ENCODE measurements at regions not wholly inside any gene's neighbourhood (a gene's known extent, or its start where the extent isn't known, plus 50 kb on each side); places are given as distances from the start of the nearest gene placed in this dataset.
"Not testable (repeated sequence)": the region's sequence is repeated elsewhere in the genome, so short reads cannot be mapped to it uniquely, and the experiment has no call there.

DNA sequence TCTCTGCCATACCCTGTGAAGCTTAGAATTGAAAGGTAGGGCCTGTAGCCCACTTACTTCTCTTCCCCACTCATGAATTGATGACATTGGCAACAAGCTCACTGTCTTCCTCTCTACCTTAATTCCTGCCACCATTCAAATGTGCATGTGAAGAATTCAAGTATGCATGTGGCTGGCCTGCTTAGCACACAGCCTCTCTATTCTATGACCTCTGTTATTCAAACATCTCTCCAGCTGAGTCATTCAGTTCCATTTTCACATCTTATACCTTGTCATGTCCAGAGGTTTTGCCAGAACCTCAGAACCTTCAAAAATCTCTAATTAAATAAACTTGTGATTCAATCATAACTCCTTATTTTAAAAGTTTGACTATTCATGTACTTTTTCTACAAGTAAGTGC, 114.7 kb upstream of the MAN2A1 start:
- DNase-seq: no peak

DNA sequence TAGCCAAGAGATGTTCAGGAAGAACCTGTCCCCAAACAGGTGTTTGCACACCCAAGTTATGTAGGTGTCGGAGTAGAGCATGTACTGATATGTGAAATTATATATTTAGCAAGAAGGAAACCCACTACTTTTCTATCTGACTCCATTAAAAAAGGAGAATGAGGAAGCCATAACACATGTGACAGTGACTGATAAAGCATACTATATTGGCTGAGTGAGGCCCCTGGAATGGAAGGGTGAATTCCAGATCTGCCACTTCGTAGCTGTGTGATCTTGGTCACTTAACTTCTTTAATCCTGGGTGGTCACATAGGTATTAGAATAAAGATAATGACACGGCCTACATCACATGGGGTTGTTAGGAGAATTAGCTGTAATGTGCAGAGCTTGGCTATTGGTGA, 116.0 kb upstream of the MAN2A1 start:
- DNase-seq: no peak

DNA sequence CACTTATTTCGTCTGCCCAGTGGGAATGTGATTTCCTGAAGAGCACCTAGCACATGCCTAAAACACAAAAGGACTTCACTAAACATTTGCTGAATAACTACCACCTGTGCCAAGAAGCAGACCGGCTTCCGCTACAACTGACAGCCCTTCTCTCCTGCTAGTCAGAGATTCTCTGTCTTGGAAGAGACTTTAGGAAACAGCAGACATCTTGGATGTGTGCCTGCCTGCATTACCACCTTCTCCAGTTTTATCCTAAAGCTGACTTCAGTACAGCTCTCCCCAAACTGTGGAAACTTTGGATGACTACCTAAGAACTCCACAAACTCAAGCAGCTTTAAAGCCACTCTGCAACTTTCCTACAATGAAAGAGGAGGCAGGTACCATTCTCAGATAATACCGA, 116.5 kb upstream of the MAN2A1 start:
- no peak for DNase-seq

DNA sequence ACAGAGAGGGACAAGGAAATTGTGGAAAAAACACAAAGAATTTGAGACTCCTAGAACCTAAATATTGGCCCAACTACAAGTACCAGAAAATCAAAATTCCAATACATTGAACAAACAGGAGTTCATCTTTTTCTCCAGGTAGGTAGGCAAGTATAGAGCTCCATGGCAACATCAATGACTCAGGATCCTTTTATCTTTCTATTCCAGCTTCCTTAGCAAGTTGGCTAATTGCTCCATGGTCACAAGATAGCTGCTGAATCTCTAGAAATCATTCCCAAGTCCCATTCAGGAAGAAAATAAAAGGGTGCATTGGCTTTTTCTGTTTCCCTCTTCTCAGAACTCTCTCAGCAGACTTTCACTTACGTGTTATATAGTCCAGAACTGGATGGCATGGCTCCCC, 117.9 kb upstream of the MAN2A1 start:
- no peak for DNase-seq

DNA sequence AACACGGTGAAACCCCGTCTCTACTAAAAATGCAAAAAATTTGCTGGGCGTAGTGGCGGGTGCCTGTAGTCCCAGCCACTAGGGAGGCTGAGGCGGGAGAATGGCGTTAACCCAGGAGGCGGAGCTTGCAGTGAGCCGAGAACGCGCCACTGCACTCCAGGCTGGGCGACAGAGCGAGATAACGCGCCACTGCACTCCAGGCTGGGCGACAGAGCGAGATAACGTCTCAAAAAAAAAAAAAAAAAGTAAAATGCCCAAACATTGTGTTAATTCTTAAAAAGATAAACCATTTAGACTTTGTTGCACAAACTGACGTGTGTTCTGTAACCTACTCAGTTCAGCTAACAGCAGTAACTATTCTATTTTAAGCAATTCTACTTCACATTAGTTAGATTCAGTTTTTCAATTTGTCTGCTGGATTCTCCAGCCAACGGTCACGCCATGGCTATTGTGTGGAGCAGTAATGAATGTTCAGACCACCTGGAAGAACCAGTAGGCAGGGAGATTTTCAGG, 119.3 kb upstream of the MAN2A1 start:
- no peak for DNase-seq

DNA sequence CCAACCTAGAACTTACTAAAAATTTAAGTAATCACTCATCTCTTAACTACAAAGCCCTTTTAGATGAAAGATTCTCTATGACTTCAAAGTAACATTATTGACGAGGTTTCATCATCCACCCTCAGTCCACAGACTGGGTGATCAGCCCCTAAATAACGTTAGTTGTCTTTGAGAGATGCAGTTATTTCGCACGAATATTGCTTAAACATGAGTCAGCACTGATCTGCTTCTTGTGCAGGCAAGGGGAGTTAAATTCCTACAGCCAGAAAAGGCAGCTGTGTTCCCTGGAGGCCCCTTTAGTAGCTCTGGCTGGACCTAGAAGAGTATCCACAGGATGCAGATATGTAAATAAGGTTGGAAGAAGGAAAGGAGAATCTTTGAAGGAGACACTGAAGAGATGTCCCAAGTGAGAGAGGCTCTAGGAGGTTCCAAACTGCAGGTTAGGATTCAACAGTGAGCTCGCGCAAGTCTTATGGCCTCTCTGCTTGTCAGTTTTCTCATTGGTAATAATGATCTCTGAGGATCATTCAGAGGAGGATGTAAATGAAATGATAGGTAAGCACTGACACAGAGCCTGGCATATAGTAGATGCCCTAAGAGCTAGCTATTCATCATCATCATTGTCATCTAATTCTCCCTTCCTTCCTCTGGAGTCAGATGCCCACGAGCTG, 122.2 kb upstream of the MAN2A1 start:
- DNase-seq: no peak

DNA sequence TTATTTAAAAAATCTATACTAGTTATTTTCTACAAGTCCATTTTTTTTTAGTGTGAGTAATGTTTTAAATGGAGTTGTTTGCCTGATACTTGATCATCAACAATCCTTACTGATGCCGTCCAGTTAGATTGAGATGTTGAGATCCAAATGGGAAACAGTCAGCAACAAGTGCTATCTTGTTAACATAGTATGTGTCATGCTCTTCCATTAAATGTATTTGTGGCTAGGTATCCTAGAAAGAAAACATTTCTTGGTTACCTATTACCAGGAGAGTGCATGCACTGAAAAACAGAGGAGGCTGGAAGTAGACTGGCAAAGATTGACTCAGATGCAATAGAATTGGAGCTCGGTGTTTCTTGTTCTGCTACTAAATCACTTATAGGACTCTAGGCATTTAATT, 123.4 kb upstream of the MAN2A1 start:
- DNase-seq: no peak

DNA sequence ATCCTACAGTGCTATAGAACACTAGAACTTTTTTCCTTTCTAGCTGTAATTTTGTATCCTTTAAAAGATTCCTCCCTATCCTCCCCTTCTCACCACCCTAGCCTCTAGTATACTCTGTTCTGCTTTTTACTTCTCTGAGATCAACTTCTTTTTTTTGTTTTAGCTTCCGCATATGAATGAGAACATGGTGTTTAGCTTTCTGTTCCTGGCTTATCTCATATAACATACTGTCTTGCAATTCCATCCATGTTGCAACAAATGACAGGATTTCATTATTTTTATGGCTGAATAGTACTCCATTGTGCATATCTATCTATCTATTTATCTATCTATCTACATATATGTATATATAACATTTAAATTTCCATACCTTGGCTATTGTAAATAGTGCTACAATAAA, 126.0 kb upstream of the MAN2A1 start:
- no peak for DNase-seq

DNA sequence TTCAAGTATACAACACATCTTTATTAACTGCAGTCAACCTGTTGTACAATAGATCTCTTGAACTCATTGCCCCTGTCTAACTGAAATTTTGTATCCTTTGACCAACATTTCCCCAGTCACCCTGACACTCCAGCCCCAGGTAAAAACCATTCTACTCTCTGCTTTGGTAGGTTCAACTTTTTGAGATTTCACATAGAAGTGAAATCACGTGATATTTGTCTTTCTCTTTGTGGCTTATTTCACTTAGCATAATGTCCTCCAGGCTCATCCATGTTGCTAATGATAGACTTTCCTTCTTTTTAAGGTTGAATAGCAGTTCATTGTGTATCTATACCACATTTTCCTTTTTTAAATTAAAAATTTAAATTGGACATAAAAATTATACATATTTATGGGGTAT, 126.5 kb upstream of the MAN2A1 start:
- no peak for DNase-seq

DNA sequence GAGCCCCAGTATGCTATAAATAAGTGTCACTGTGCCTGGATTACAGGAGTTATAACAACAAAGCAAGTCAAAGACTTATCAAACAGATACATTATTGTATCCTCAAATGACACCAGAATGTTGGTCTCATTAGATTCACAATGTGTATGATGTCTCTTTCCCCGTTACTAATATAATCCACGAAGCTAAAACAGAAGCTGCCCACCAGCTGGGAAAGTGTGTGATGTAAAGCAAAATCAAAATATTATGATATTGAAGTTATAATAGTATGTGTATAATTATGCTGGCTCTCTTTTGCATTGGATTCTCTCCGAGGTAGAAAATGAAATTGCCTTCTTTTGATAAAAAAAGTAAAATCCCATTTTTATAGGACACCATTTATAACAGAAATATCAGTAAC, 127.3 kb upstream of the MAN2A1 start:
- DNase-seq: no peak

DNA sequence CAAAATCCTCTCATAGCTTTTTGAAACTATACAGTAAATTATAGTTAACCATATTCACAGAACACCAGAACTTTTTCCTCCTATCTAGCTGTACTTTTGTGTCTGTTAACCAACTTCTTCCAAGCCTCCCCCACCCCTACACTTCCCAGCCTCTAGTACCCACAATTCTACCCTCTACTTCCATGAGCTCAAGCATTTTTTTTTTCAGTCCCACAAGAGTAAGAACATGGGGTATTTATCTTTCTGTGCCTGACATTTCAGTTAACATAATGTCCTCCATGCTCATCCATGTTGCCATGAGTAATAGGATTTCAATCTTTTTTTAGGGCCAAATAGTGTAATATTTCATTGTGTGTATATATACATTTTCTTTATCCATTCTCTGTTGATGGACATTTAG, 128.3 kb upstream of the MAN2A1 start:
- no peak for DNase-seq

DNA sequence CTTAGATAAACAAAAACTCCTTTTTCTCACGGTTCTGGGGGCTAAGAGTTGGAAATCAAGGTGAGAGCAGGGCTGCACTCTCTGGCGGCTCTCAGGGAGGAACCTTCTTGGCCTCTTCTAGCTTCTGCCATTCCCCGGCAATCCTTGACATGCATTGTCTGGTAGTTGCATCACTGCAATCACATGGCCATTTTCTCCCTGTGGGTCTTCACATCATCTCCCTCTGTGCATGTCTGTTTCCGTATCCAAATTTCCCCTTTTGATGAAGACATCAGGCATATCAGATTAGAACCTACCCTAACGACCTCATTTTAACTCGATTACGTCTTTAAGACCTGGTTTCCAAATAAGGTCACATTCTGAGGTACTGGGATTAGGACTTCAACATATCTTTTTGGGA, 129.2 kb upstream of the MAN2A1 start:
- DNase-seq: no peak

DNA sequence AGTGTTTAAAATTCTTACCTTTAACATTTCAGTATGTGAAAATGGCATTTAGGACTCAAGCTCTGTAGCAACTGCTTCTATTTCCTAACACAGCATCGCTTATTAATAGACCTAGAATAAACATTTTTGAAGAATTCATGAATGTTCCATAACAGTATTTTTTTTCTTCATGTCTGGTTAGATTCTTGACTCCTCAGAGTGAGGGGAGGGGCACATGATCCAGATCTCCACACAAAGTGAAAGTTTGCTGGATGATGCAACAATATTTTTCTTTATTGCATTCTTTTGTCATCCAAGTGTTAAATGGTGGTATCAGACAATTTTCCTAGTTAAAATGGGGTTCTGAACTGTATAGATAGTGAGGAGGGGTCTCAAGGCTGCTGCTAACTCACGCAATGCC, 130.8 kb upstream of the MAN2A1 start:
- no peak for DNase-seq

DNA sequence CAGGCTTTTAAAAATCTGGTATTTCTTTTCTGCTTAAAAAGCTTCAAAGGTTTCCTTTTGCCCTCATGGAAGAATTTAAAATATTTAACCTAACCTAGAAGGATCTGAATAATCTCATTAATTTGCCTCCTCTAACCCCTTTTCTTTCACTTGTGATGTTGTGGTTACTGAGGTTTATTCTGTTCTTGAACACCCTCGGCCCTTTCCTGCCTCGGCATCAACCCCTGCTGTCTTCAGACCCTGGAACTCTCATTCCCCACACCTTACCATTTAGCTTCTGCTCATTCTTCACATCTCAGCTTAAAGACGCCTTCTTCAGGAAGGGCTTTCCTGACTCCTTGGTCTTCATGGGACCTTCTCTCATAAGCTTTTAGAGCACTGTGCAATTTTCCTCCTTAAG, 131.4 kb upstream of the MAN2A1 start:
- DNase-seq: no peak

DNA sequence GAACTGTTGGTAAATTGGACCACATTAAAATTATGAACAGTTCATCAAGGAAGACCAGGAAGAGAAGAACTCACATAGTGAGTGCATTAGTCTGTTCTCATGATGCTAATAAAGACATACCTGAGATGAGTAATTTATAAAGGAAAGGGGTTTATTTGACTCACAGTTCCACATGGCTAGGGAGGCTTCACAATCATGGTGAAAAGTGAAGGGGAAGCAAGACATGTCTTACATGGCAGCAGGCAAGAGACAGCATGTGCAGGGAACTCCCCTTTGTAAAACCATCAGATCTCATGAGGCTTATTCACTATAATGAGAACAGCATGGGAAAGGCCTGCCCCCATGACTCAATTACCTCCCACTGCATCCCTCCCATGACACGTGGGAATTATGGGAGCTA, 135.9 kb upstream of the MAN2A1 start:
- DNase-seq: no peak

DNA sequence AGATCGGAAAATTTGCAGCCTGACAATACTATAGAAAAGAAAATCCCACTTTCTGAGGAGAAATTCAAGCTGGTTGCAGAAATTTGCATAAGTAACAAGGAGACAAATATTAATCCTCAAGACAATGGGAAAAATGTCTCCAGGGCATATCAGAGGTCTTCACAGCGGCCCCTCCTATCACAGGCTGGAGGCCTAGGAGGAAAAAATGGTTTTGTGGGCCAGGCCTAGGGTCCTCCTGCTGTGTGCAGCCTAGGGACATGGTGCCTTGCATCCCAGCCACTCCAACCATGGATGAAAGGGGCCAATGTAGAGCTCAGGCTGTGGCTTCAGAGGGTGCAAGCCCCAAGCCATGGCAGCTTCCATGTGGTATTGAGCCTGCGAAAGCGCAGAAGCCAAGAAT, 138.5 kb upstream of the MAN2A1 start:
- not testable (repeated sequence) for DNase-seq

DNA sequence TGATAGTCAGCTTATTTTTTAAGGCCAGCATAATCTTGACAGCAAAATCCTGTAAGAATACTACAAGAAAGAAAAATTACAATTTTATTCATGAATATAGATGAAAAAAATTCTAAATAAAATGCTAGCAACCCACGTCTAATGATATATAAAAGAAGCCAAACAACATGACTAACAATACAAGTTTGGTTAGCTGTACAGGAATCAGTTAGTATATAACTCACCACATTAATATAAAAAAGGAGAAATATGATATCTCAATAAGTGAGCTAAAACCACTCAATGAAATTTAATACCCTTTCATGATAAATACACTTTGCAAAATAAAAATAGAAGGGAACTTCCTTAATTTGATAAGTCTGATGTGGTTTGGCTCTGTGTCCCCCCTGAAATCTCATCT, 139.7 kb upstream of the MAN2A1 start:
- no peak for DNase-seq

DNA sequence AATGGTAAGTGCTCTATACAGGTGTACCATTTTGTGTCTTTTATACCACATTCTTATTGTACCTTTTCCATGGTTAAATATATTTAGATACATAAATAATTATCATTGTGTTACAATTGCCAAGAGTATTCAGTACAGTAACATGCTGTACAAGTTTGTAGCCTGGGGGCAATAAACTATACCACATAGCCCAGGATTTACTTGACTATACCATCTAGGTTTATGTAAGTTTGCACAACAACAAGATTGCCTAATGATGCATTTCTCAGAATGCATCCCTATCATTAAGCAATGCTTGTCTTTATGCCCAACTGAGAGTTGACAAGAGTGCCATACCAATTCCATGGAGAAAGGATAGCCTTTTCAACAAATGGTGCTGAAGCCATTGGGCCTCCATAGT, 136.7 kb upstream of the PJA2 start:
- no peak for DNase-seq

DNA sequence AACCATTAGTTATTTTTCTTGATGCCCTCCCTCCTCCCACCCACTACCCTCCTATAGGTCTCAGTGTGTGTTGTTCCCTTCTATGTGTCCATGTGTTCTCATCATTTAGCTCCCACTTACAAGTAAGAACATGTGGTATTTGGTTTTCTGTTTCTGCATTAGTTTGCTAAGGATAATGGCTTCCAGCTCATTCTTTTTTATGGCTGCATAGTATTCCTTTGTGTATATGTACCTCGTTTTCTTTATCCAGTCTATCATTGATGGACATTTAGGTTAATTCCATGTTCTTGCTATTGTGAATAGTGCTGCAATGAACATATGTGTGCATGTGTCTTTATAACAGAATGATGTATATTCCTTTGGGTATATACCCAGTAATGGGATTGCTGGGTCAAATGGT, 135.1 kb upstream of the PJA2 start:
- not testable (repeated sequence) for DNase-seq

DNA sequence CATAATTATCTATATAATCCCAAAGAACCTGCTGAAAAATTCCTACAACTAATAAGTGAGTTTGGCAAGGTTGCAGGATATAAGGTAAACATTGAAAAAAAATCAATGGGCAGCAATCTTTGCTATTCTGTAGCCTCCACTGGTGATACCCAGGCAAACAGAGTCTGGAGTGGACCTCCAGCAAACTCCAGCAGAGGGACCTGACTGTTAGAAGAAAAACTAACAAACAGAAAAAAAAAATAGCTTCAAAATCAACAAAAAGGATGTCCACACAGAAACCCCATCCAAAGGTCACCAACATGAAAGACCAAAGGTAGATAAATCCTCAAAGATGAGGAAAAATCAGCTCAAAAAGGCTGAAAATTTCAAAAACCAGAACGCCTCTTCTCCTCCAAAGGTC, 128.9 kb upstream of the PJA2 start:
- DNase-seq: not testable (repeated sequence)

DNA sequence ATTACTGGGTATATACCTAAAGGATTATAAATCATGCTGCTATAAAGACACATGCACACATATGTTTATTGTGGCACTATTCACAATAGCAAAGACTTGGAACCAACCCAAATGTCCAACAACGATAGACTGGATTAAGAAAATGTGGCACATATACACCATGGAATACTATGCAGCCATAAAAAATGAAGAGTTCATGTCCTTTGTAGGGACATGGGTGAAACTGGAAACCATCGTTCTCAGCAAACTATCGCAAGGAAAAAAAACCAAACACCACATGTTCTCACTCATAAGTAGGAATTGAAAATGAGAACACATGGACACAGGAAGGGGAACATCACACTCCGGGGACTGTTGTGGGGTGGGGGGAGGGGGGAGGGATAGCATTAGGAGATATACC, 125.3 kb upstream of the PJA2 start:
- DNase-seq: not testable (repeated sequence)

DNA sequence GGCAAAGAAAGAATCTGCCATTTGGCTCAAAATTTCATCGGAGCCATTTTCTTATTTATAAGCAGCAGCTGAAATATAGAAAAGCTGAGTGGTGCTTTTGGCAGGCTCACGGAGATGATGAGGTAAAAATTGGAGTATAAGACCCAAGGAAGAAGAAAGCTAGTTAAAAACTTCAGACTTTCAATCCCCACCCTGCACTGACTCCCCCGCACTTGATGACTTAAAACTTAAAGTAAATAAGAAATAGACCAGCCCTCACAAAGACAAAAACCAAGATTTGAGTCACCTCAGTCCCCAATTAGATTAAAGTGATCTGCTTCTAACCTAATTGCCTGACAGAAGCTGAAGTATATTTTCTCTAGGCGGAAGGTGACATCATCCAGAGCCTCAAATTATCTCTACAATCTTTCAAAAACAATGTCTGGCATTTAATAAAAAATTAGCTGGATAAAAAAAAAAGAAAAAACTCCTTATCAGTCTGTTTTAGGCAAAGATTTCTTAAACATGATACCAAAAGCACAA, 124.0 kb upstream of the PJA2 start:
- DNase-seq: no peak

DNA sequence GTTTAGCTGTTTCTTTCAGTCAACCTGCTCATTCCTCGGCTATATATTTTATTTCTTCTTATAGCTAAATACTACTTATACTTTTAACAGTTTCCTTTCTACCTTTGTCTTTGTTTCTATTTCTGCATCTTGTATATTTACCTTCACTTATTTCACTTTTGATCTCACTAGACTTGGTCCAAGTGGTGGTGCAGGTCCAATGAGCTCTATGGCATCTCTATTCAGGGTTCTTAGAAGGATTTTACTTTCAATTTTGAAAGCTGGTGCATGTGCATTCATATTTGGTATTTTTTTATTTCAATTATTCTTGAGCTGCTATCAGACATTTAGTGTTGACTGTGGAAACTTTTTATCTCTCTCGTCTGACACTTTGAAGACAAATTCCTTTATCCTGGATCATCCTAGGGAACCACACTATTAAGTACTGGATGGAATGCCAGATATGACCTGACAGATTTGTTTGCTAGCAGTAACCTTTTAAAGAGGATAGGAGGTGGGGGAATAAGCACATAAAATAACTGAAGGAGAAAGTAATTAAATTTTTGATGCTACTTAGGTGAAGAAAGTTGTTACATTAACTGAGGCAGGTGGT, 123.1 kb upstream of the PJA2 start:
- DNase-seq: no peak

DNA sequence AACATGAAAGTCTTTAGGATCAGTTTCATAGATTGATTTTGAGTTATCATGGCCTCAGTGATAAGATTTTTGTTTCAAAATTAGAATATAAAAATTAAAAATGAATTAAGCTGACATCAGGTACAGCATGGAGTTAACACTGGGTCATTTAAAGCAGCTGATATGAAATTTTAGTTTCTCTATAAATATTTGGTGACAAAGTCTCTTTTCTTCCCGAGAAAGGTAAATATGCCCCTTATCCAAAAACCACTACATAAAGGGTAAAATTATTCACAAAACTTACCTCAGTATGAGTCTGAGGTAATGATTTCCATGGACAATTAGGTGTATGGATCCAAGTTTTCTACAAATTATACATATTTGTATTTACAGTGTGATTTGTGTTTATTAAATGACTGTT, 121.5 kb upstream of the PJA2 start:
- DNase-seq: no peak

DNA sequence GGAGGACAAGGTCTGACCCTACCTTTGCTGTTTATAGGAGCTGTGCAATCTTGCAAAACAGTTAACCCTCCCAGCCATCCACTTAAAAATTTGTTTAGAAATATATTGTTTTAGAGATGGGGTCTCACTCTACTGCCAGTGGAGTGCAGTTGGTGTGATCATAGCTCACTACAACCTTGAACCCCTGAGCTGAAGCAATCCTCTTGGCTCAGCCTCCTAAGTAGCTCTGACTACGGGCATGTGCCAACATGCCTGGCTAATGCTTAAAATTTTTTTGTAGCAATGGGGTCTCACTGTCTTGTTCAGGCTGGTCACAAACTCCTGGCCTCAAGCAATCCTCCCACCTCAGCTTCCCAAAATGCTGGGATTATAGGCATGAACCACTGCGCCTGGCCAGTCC, 120.2 kb upstream of the PJA2 start:
- DNase-seq: no peak
